ENCODE measurements at regions not wholly inside any gene's neighbourhood (a gene's known extent, or its start where the extent isn't known, plus 50 kb on each side); places are given as distances from the start of the nearest gene placed in this dataset.

DNA sequence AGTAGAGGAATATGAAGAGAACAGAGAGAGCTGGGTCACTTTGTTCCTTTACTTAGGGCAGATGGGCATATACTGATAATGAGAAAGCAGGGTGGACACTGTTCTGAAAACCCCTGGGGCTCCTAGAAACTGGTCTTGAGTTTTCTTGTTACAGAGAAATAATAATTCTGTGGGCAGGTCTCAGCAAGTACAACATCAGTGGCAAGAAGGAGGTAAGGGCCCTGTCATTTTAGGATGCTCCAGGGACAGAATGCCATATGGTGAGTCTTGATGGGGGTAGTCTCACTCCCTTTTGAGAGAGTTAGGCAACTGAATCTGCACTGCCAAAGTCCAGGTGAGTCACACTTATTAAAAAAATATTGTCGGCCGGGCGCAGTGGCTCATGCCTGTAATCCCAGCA, 102.3 kb downstream of the KCNJ2 start:
- H3K4me1 ChIP-seq (ENCODE audit: control insufficient read depth, insufficient read depth, low read length) = no peaks in the 10 kb centered on the region
- ATAC-seq (no peak), DNase-seq (ENCODE audit: low read depth, low spot score) (no peak)
- CTCF ChIA-PET = no interaction called here
- POLR2A ChIA-PET = no interaction called here
- no TSS peak for BruUV-seq (replicated peaks)
- in situ Hi-C loops (cut with HindIII; ENCODE audit: low pct_unique_long_range_greater_than_20kb, low sequenced_read_pairs) (no loop called here), intact Hi-C loops (cut with micrococcal nuclease; ENCODE audit: unreplicated experiment) (no loop called here)
- H3K4me3 ChIP-seq (ENCODE audit: low read depth in 2 of 2, low read length in 2 of 2) = no peak overlapping the region
- no peaks in the 10 kb centered on the region for H3K36me3 ChIP-seq (ENCODE audit: control insufficient read depth, insufficient read depth, low read length)
- no peaks in the 10 kb centered on the region for H3K27me3 ChIP-seq (ENCODE audit: control insufficient read depth, insufficient read depth, low read length)
- H3K27ac ChIP-seq (ENCODE audit: low read length) = no peak overlapping the region
- no peaks in the 10 kb centered on the region for H3K9me3 ChIP-seq (ENCODE audit: control insufficient read depth, insufficient read depth, low read depth, low read length)
- TF ChIP-seq TCF7L2 (IDR thresholded peaks at IDR 0.05; ENCODE audit: low read depth, low read length) (no peak), SIN3A (IDR thresholded peaks at IDR 0.05; ENCODE audit: borderline replicate concordance, insufficient read depth, low read depth, low read length) (no peak), POLR2AphosphoS5 (IDR thresholded peaks at IDR 0.05; ENCODE audit: low read depth, low read length) (no peak)

DNA sequence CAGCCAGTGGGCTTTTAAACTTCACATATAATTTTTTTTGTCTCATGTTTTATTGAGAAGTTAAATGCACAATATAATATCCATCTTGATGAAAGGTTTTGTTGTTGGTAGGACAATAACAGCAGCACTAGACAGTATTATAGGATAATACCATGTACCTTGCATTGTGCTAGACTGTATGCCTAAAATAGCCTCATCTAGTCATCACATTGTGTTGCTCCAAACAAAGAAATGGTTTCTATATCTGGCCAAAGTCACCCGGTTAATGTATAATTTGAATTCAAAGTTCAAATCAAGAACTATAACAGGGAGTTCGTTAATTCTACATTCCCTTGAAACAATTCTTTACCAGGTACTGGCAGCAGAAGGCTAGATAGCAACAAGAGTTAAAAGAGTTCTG, 104.9 kb downstream of the KCNJ2 start:
- Histone ChIP-seq H3K27ac (ENCODE audit: low read length) (no peak overlapping the region), H3K4me3 (ENCODE audit: low read depth in 2 of 2, low read length in 2 of 2) (no peak overlapping the region), H3K36me3 (ENCODE audit: control insufficient read depth, insufficient read depth, low read length) (no peaks in the 10 kb centered on the region; the same call in 1 of the 2 replicates), H3K4me1 (ENCODE audit: control insufficient read depth, insufficient read depth, low read length) (no peaks in the 10 kb centered on the region), H3K9me3 (ENCODE audit: control insufficient read depth, insufficient read depth, low read depth, low read length) (no peaks in the 10 kb centered on the region), H3K27me3 (ENCODE audit: control insufficient read depth, insufficient read depth, low read length) (no peaks in the 10 kb centered on the region)
- TF ChIP-seq, protein P1, sequence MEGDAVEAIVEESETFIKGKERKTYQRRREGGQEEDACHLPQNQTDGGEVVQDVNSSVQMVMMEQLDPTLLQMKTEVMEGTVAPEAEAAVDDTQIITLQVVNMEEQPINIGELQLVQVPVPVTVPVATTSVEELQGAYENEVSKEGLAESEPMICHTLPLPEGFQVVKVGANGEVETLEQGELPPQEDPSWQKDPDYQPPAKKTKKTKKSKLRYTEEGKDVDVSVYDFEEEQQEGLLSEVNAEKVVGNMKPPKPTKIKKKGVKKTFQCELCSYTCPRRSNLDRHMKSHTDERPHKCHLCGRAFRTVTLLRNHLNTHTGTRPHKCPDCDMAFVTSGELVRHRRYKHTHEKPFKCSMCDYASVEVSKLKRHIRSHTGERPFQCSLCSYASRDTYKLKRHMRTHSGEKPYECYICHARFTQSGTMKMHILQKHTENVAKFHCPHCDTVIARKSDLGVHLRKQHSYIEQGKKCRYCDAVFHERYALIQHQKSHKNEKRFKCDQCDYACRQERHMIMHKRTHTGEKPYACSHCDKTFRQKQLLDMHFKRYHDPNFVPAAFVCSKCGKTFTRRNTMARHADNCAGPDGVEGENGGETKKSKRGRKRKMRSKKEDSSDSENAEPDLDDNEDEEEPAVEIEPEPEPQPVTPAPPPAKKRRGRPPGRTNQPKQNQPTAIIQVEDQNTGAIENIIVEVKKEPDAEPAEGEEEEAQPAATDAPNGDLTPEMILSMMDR (IDR thresholded peaks at IDR 0.05) = no peak
- TF ChIP-seq SIN3A (IDR thresholded peaks at IDR 0.05; ENCODE audit: borderline replicate concordance, insufficient read depth, low read depth, low read length) (no peak), TCF7L2 (IDR thresholded peaks at IDR 0.05; ENCODE audit: low read depth, low read length) (no peak), POLR2AphosphoS5 (IDR thresholded peaks at IDR 0.05; ENCODE audit: low read depth, low read length) (no peak)
- TF ChIP-seq, protein P2, sequence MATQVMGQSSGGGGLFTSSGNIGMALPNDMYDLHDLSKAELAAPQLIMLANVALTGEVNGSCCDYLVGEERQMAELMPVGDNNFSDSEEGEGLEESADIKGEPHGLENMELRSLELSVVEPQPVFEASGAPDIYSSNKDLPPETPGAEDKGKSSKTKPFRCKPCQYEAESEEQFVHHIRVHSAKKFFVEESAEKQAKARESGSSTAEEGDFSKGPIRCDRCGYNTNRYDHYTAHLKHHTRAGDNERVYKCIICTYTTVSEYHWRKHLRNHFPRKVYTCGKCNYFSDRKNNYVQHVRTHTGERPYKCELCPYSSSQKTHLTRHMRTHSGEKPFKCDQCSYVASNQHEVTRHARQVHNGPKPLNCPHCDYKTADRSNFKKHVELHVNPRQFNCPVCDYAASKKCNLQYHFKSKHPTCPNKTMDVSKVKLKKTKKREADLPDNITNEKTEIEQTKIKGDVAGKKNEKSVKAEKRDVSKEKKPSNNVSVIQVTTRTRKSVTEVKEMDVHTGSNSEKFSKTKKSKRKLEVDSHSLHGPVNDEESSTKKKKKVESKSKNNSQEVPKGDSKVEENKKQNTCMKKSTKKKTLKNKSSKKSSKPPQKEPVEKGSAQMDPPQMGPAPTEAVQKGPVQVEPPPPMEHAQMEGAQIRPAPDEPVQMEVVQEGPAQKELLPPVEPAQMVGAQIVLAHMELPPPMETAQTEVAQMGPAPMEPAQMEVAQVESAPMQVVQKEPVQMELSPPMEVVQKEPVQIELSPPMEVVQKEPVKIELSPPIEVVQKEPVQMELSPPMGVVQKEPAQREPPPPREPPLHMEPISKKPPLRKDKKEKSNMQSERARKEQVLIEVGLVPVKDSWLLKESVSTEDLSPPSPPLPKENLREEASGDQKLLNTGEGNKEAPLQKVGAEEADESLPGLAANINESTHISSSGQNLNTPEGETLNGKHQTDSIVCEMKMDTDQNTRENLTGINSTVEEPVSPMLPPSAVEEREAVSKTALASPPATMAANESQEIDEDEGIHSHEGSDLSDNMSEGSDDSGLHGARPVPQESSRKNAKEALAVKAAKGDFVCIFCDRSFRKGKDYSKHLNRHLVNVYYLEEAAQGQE (IDR thresholded peaks at IDR 0.05; ENCODE audit: insufficient read depth in 1 of 2, low read depth in 2 of 2, low read length in 1 of 2) = no peak
- in situ Hi-C loops (cut with HindIII; ENCODE audit: low pct_unique_long_range_greater_than_20kb, low sequenced_read_pairs) (no loop called here), intact Hi-C loops (cut with micrococcal nuclease; ENCODE audit: unreplicated experiment) (no loop called here)
- POLR2A ChIA-PET = no interaction called here
- DNase-seq (ENCODE audit: low read depth, low spot score) (no peak), ATAC-seq (no peak)
- CTCF ChIA-PET = no interaction called here
- BruUV-seq (replicated peaks) = no TSS peak

DNA sequence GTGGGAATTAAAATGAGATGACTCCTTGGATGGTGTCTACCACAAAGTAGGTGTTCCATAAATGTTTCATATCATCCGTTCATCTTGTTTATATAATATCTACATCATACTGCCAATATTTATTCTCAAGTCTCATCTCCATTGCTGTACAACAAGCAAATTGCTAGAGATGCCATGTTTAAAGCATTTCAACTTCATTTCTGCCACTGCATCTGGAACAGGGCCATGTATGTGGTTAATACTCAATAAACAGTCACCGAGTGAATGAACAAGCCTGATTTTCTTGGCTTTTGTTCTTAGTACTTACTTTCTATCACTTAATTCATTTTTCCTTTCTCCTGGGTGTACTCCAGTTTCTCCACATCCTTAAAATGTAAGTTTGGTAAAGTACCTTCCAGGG, 107.6 kb downstream of the KCNJ2 start:
- Histone ChIP-seq H3K27me3 (ENCODE audit: control insufficient read depth, insufficient read depth, low read length) (no peaks in the 10 kb centered on the region), H3K36me3 (ENCODE audit: control insufficient read depth, insufficient read depth, low read length) (no peaks in the 10 kb centered on the region; the same call in 1 of the 2 replicates), H3K4me1 (ENCODE audit: control insufficient read depth, insufficient read depth, low read length) (no peaks in the 10 kb centered on the region), H3K4me3 (ENCODE audit: low read depth in 2 of 2, low read length in 2 of 2) (no peak overlapping the region), H3K27ac (ENCODE audit: low read length) (no peak overlapping the region), H3K9me3 (ENCODE audit: control insufficient read depth, insufficient read depth, low read depth, low read length) (no peaks in the 10 kb centered on the region)
- ATAC-seq (no peak), DNase-seq (ENCODE audit: low read depth, low spot score) (no peak)
- ChIA-PET CTCF (no interaction called here), POLR2A (no interaction called here)
- intact Hi-C loops (cut with micrococcal nuclease; ENCODE audit: unreplicated experiment) = no loop called here
- TF ChIP-seq TCF7L2 (IDR thresholded peaks at IDR 0.05; ENCODE audit: low read depth, low read length) (no peak), SIN3A (IDR thresholded peaks at IDR 0.05; ENCODE audit: borderline replicate concordance, insufficient read depth, low read depth, low read length) (no peak), POLR2AphosphoS5 (IDR thresholded peaks at IDR 0.05; ENCODE audit: low read depth, low read length) (no peak)
- TF ChIP-seq, protein P1 (IDR thresholded peaks at IDR 0.05) = no peak
- TF ChIP-seq, protein P2 (IDR thresholded peaks at IDR 0.05; ENCODE audit: insufficient read depth in 1 of 2, low read depth in 2 of 2, low read length in 1 of 2) = no peak
- in situ Hi-C loops (cut with HindIII; ENCODE audit: low pct_unique_long_range_greater_than_20kb, low sequenced_read_pairs) = no loop called here
- no TSS peak for BruUV-seq (replicated peaks)

Measured in Panc1 (cell line).